ENCODE measurements at regions not wholly inside any gene's neighbourhood (a gene's known extent, or its start where the extent isn't known, plus 50 kb on each side); places are given as distances from the start of the nearest gene placed in this dataset.

DNA sequence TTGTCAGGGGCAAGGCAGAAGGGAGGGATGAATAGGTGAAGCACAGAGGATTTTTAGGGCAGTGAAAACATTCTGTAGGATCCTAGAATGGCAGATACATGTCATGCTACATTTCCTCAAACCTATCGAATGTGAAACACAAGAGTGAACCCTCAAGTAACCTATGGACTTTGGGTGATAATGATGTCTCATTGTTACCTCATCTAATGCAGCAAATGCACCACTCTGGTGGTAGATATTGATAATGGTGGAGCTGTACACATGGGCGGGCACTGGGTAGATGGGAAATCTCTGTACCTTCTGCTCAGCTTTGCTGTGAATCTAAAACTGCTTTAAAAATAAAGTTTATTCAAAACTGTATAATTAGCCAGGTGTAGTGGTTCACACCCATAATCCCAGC, 95.2 kb upstream of the NCK2 start:
- no peak for DNase-seq

DNA sequence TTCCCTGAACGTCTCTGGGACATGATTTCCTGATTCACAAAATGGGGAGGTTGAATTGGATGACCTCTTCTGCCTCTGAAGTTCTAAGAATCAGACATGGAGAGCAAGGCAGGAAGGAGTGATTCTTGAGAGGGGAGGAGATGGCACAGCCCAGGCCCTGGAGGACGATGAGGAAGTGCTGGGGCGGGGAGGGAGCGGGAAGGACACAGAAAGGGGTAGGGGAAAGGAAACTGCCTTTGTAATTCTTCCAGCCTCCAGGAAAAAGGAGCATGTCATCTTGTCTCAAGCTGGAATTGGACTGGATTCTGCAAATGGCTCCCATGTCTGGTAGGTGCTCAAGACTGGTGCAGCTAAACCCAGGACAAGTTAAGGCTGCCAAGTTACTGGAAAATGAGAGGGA, 97.0 kb upstream of the NCK2 start:
- no peak for DNase-seq

DNA sequence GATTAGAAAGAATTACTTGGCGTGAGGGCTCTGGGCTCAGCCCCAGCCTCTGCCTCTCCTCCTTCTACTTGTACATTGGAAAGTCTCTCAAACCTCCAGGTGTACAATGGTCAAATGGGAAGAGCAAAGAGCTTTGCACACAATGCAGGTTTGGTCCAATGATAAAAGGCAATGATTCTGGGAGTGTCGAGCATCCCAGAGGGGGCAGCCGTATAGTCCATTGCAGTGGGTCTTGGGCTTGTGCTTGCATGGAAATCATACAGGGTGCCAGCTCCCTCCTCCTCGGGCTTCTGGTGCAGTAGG, 98.0 kb upstream of the NCK2 start:
- DNase-seq: no peak

DNA sequence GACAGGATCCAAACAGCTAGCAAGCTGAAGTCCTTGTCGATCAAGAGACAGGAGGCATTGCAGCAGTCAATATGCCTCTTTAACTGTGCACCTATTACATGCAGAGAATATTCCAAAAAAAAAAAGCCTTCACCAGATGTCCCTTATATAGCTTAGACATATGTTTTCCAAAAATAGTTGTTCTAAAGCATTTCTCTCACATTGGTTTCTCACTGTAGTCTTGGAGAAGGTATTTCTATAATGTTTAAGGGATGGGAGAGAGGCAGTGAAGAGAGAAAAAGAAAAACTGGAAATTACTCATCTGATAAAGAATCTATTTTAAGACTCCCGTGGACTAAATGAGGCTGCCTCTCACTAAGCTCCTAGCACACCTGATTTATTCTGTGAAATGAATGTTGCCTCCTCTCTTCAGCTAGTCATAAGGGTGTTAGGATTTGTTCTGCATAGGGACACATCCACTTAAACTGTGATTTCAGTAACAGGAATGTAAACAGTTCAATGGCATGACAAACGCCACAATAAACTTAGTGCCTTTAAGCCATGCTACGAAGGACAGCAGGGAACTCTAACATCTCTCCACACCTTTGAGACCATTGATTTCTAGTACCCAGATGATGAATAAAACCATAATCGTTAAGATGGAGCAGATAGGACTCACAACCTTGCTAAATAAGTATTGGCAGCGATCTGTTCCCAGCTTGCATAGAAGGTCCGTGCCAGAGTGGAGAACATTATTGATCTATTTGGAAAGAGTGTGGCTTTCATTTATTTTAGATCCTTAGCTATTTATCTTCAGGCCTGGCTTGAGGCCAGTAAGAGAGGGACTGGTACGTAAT, 98.6 kb upstream of the NCK2 start:
- DNase-seq: no peak

DNA sequence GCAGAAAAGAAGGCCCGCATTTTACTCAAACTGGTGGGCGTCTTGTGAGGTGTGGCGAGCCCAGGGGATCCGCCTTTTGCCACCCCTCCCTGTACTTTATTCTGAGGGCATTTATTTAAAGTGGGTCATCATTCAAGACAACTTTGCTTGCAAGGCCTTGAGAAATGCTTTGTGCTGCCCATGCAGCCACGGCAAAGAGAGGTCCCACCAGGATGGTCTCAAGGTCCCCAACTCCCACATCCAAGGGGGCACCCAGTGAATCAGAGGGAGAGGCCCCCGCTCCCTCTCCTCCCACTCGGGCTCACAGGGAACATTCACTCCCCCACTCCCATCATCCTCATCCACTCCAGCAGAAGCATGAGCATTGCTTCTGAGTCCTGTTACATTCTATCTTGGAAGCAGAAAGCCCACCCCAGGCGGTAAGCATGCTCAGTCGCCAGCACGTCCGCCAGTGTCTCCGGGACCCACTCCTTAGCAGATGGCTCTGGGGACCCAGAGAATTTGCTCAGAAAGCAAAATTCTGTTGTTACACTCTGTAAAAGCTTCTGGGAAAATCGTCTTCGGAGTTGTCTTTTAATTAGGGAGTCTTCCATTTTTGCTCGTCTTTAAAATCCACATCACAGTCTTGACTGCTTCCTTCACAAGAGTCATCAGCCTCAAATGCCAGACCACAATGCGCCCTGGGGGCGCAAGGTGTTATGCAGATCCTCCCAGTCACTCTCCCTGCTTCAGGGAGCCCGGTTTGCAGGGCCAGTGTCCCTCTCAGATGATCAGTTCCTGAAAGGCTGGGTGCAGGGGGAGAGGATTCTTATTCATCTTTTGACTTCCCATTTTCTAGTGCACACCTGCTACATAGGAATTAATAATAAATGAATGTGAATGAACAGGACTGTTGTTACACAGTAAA, 99.4 kb upstream of the NCK2 start:
- no peak for DNase-seq

DNA sequence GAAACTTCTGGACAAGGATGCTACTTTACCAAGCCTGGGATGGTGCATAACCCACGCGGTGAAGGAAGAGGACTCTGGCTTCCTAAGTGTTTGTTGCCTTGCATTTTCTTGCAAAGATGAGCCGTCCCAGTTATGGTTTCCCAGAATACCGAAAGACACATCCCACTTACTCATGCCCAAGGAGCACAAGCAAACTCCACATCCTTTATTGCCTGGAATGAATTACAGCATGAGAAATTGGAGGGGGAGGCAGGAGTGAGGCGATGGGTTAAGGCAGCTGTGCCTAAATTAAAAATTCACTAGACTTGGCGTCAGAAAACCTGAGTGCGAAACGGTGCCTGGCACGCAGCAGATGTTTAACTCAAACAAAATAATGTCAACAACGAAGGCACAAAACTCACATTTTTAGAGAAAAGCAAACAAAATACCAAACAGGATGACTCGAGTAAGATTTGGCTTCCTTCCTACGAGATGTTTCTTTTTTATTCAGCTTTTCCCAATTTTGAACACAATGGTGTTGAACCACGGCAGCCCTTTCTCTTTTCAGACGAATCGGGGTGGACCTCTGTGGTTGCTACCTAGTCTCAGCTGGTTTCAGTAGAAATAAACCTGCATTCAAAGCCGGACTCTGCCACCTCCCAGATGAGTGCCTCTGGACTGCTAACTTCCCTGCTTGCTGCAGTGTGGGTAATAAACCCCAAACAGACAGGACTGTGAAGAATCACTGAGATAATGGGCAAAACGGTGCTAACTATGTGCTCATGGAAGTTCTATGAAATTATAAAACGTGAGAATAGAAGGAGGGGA, 100.3 kb upstream of the NCK2 start:
- no peak for DNase-seq

DNA sequence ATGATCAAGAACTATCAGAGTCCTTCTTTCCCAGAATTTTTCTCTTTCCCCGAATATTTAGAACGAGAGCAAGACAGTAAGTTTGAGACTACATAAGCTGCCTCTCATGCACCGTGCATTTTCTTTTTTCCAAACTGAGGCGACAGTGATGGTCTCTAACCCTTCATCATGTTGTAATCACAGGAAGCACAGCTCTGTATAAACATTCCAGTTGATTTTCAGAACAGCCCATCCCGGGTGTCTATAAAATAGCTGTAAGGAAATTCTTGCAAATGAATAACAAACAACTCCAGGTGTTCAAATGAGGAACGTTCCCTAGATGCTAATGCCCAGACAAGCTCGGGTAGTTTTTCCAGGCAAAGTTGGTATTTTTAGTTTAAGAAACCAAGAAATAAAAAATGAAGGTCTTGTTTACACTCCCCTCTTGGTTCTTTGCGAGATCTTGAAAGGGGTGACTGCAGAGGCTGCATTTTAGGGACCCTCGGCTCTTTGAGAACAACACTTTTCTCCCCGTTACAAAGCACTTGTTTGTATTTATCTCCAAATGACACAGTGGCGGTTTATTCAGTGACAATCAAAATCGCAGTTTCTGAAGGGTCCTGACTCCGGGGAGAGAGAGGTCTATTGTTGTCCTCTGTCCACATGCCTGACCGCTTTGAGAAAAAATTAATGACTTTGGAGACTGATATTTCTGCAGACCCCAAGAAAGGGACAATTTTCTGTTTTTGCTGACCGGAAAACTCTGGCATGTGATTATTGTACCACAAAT, 101.1 kb upstream of the NCK2 start:
- DNase-seq: no peak

DNA sequence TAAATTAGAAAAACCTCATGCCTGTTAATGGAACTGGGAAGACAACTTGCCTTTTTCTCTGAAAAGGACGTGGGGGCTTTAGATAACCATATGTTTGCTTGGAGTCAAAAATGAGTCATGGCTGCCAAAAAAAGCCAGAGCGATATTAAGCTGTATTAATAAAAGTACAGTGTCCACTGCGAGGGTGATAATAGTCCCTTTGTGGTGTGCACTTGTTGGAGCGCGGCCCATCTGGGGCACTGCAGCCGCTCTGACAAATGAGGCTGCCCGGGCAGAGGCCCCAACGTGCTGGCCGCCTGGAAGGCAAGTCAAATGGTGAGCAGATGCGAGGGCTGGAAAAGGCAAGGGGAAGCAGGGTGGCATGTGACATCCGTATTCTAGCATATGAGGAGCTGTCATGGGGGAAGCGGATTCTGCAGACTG, 103.3 kb upstream of the NCK2 start:
- no peak for DNase-seq

DNA sequence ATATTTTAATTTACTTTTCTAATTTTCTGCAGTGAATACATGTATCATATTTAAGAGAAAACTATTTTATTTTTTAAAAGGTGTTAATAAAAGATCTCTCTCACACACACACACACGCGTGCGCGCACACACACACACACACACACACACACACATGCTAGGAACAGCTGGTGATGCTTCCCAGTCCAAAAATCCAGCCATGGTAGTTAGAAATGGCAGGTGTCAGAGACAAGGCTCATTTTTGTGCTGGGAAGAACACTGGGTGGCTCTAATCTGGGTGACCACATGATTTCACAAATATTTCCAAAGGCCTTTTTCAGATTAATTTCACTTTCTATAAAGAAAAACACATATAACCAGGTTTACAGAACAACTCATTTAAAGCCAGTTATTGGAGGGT, 104.5 kb upstream of the NCK2 start:
- no peak for DNase-seq

DNA sequence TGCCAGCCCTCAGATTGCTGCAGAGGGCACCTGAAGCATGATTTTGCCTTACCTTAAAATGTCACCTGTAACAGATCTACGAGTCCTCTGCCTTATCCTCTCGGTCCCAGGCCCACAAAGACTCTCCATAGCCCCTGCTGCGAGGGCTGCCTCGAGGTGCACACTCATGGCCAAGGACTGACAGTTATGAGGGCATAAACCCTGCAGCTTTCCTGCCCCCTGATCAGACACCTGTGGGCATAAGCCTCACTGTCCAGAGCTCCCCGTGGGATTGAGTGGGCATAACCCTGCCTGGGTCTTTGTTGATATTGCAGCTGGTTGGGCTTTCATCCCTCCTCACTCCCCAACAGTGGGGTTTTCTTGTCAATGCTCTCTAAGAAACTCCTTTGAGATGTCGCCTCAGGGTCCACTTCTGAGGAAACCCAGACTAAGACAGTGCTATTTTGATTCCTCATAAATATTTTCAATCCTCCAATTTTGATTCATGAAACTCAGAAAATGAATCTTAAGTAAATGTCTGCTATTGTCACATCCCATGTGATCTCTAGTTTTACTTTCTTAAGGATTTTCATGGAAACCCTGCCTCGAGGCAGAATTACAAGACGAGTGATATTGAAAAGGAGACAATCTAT, 108.5 kb upstream of the NCK2 start:
- DNase-seq: no peak

DNA sequence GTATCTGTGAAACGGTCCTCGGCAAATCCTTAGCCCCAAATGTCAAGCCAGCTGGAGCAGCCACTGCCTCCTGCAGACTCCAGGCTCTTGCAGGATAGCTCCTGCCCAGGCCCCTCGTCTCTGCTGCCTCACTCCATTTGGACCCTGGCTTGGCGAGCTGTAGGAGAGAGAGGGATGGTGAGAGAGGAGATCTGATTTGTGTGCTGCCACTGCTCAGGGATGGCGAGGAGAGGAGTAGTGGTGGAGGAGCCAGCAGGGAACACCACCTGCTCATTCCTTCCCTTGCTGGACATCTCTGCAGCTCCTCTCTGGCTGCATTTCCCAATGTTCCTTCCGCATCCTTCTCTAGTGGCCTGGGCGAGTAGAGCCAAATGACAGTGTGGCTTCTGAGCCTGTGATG, 109.1 kb upstream of the NCK2 start:
- DNase-seq: no peak

DNA sequence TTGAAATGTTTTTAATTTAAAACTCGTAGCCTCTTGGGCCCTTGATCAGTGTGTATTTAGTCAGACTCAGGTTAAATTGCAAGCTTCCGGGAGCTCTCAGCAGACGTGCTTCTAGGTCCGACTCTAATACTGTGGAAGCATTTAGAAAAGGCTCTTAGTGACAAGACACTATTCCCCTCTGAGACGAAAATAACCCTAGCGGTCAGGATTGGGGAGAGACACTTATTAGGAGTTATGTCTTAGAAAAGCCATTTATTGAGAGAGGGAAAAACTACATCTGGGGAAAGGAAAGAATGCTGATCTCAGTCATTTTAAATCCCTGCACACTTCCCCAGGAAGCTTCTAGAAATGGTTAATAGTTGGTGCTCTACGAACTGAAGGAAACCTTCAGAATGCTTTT, 110.5 kb upstream of the NCK2 start:
- DNase-seq: no peak

DNA sequence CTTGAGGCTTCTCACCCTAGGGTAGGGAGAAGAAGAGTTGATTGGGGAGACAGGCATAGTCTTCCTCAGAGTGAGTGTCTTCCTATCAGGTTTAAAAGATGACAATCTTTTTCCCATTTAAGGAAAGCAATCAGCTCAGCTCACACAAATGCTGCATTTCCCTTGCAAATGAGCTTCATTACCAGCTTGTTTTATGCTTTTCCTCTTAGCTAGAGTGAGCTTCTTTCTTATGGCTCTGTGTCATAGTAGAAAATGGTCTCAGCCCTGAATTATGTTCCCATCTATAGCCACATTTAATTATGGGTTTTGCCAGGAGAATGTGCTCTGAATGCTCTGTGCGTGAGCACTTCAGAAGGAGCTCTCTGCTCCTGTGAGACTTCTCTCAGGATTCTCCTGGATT, 112.8 kb upstream of the NCK2 start:
- no peak for DNase-seq

DNA sequence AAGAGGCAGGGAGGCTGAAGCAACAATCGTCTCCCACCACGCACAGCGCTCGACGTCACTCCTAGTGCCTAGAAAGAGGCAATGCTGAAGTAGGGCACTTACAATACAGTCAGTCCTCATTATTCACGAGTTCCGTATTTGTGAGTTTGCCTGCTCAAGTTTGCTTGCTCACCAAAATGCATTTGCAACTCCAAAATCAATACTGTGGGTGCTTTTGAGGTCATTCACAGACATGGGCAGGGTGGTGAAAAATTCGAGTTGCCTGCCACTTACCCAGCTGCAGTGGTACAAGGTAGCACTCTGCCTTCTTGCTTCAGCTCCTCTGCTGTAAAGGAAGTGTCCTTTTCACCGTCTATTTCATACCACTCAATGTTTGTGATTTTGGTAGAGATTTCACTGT, 113.7 kb upstream of the NCK2 start:
- no peak for DNase-seq

DNA sequence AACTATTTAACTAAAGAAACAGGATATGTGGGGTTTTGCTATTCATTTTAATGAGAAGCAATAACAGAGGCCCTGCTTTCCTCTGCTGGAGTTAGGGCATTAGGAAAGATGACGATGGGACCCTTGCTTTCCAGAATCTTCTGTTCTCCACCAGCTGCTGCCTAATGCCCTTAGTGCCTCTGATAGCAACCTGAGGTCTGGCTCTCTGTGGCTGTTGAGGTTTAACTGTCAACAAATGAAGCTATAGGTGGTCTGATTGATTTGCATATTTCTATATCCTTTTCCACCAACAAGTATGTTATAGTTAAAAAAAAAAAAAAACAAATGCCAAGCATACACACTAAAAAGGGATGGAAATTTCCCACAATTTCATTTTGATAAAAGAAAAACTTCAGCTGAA, 115.1 kb upstream of the NCK2 start:
- no peak for DNase-seq

DNA sequence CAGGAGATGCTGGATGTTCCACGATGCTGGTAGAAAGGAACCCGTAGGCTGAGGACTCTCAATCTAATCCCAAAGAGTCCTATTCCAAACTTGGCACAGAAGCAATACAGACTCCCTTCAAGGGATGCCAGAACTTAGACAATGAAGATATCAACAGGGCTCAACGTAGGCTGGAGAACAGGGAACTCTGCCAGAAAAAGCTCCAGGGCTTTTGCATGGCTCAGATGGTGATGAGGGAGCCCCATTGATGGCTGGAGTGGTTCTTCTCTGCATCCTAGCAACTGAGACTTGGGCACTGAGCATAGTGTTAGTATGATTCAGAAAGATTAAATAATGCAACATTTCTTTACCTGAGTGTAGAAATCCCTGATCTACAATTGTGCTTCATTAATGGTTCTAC, 117.2 kb upstream of the NCK2 start:
- DNase-seq: no peak

DNA sequence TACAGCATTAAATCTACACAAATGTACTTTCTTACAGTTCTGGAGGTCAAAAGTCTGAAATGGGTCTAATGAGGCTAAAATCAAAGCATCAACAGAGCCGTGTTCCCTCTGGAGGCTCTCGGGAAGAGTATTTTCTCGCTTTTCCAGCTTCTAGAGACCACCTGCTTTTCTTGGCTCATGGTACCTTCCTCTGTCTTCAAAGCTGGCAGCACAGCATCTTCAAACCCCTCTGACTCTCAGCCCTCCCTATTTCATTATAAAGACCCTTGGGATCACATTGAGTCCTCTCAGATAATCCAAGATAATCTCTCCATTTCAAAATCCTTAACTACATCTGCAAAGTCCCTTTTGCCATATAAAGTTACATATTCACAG, 117.8 kb upstream of the NCK2 start:
- DNase-seq: no peak

DNA sequence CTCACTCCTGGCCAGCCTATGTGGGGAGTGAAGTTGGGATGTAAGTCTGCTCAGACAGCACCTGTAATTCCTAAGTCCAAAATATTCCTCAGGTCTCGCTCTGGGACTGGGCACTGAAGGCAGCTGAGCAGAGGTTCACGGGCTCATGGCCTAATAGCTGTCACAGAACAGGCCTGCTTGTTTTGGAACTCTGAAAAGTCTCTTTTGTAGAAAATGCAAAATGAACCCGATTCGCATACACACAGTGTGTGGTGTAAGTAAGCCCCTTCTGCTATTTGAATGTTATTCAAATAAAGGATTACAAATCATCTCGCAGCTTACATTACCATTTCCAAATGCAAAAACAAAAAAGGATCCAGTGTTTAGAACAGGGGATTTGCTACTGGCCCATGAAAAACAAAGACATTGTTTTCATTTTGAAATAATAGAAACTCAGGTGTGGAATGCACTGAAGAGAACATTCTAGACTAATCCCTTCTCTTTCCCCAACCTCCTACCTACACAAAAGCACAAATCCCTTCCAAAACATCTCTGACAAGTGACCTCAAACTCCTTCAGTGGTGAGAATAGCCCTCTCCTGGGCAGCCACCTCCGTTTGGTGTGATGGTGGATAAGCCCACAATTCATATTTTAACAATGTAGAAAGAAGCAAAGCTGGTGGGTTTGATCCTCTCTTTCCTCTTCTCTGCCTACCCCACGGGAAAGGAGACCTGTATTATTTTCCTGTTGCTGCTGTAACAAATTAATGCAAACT, 118.3 kb upstream of the NCK2 start:
- DNase-seq: no peak

DNA sequence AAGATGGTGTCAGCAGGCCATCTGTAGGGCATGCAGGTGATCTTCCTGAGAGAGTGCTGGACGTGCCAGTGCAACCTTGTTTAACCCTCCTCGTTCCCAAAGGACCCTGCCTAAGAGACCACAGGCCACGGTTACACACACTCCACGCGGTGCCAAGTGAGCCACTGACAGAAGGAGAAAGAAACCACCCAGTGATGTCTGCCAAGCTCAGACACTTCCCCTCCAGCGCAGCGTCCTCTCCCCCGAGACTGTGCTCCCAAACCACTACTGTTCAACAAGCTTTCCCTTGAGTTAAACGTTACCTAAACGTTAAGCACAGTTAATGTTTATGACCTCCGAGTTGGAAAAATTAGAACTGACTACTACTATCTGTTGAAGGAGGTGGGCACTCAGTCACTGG, 119.1 kb upstream of the NCK2 start:
- DNase-seq: no peak

DNA sequence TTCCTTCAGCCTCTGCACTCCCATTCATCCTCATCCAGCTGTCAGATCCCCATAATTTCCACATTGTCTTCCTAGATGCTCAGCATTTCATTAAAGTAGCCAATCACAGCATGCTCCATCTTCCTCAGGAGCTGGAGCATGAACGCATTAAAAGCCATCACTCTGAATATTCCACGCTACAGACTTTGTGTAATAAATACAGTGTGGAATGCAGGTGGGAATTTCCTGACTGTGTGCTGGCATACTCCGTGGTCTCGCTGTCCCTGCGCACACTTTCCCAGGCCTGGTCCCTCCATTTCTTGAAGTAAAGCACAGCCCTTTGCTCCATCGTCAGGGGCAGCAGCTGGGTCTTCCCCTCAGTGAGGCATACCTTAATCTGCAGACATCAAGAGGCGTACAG, 123.7 kb upstream of the NCK2 start:
- no peak for DNase-seq

DNA sequence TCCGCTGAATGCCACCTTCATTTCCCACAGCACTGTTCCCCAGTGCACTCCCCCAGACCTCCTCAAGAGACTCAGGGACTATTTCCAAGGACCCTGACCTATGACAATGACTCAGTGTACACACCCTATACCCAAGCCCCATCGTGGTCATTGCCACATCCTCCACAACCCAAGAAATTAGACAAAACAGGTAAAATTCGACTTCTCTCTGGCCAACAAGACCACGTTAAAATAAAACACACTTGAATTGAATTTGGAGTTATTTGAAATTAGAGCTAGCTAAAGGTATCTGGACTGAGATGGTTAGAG, 126.4 kb upstream of the NCK2 start:
- no peak for DNase-seq

Measured in activated CD4-positive, alpha-beta T cell treated with anti-CD3 and anti-CD28 coated beads, Interleukin-2, amount 50 U/mL, for 16 hours (primary cell).